Activated CD8-positive, alpha-beta memory T cell treated with anti-CD3 and anti-CD28 coated beads for 36 hours (primary cell): ENCODE measurements at regions not wholly inside any gene's neighbourhood (a gene's known extent, or its start where the extent isn't known, plus 50 kb on each side); places are given as distances from the start of the nearest gene placed in this dataset.

Experiments
- CTCF ChIA-PET: fragments of 350-600 bp; sonication (Branson Sonifier 250); formaldehyde crosslinking; loops from one replicate; lab custom pipeline; 2021; ENCODE audit warnings: antibody characterized with exemption; lab: Charles Lee
- POLR2A ChIA-PET: fragments of 350-600 bp; sonication (Branson Sonifier 250); formaldehyde crosslinking; loops from one replicate; lab custom pipeline; 2021; ENCODE audit warnings: antibody characterized with exemption; lab: Charles Lee

- CTCF ChIA-PET, result no interaction called here
Observed at GRCh38 chr12:87801860-87802720, 227.1 kb downstream of the C12orf50 start.

GRCh38 chr12:87796961-87797516 is 232.2 kb downstream of the C12orf50 start:
- ChIA-PET CTCF (no interaction called here), POLR2A (no interaction called here)

More at GRCh38 chr12:87801860-87802720, 227.1 kb downstream of the C12orf50 start:
- POLR2A ChIA-PET, result no interaction called here

GRCh38 chr12:87795555-87795954 is 233.6 kb downstream of the C12orf50 start:
- ChIA-PET POLR2A (no interaction called here), CTCF (no interaction called here)

- ChIA-PET CTCF (no interaction called here), POLR2A (no interaction called here)
Observed at GRCh38 chr12:87794854-87795253, 234.3 kb downstream of the C12orf50 start.

- CTCF ChIA-PET, result no interaction called here
- POLR2A ChIA-PET, result no interaction called here
Observed at GRCh38 chr12:87793131-87793530, 236.1 kb downstream of the C12orf50 start.

GRCh38 chr12:87784350-87784749 is 244.9 kb downstream of the C12orf50 start:
- POLR2A ChIA-PET, result no interaction called here
- CTCF ChIA-PET, result no interaction called here

GRCh38 chr12:87783467-87783866 is 245.7 kb downstream of the C12orf50 start:
- ChIA-PET POLR2A (no interaction called here), CTCF (no interaction called here)

GRCh38 chr12:87782838-87783237 is 246.4 kb downstream of the C12orf50 start:
- ChIA-PET POLR2A (no interaction called here), CTCF (no interaction called here)

- ChIA-PET CTCF (no interaction called here), POLR2A (no interaction called here)
Observed at GRCh38 chr12:87779858-87780498, 249.2 kb downstream of the C12orf50 start.

- ChIA-PET POLR2A (no interaction called here), CTCF (no interaction called here)
Observed at GRCh38 chr12:87779016-87779415, 250.2 kb downstream of the C12orf50 start.

GRCh38 chr12:87778065-87778464 is 251.1 kb downstream of the C12orf50 start:
- POLR2A ChIA-PET, result no interaction called here

GRCh38 chr12:87775784-87776183 is 253.4 kb downstream of the C12orf50 start:
- ChIA-PET POLR2A (no interaction called here), CTCF (no interaction called here)

More at GRCh38 chr12:87778065-87778464, 251.1 kb downstream of the C12orf50 start:
- CTCF ChIA-PET, result no interaction called here

GRCh38 chr12:87775051-87775450 is 254.2 kb downstream of the C12orf50 start:
- ChIA-PET POLR2A (no interaction called here), CTCF (no interaction called here)

- CTCF ChIA-PET, result no interaction called here
- POLR2A ChIA-PET, result no interaction called here
Observed at GRCh38 chr12:87772401-87772800, 256.8 kb downstream of the C12orf50 start.

GRCh38 chr12:87768501-87769287 is 260.5 kb downstream of the C12orf50 start:
- ChIA-PET POLR2A (no interaction called here), CTCF (no interaction called here)

- ChIA-PET CTCF (no interaction called here), POLR2A (no interaction called here)
Observed at GRCh38 chr12:87766044-87766443, 263.2 kb downstream of the C12orf50 start.

- ChIA-PET CTCF (no interaction called here), POLR2A (no interaction called here)
Observed at GRCh38 chr12:87760943-87761342, 268.3 kb downstream of the C12orf50 start.

GRCh38 chr12:87758271-87758670 is 270.9 kb downstream of the C12orf50 start:
- ChIA-PET POLR2A (no interaction called here), CTCF (no interaction called here)

- CTCF ChIA-PET, result interaction anchor here (0.7 kb wide), 1 partner anchor 342 kb away, joined by 3 read pairs; no protein-coding TSS in a partner anchor
Observed at GRCh38 chr12:87756721-87757120, 272.5 kb downstream of the C12orf50 start.

GRCh38 chr12:87756111-87756510 is 273.1 kb downstream of the C12orf50 start:
- ChIA-PET POLR2A (no interaction called here), CTCF (no interaction called here)

More at GRCh38 chr12:87756721-87757120, 272.5 kb downstream of the C12orf50 start:
- POLR2A ChIA-PET, result no interaction called here
